Esophagus squamous epithelium (tissue), 5 donors: ENCODE measurements at regions not wholly inside any gene's neighbourhood (a gene's known extent, or its start where the extent isn't known, plus 50 kb on each side); places are given as distances from the start of the nearest gene placed in this dataset.

Source experiments
- DNase-seq: peaks from one replicate; lab custom pipeline; 2025; lab: John Stamatoyannopoulos, UW
- H3K27ac ChIP-seq, 4 donors: fragments of 200-600 bp; sonication (generic); one replicate each; pipeline ENCODE4 v1.5.1; 2016 to 2019; ENCODE audit warnings: mild to moderate bottlenecking in 1 of 4
- H3K27me3 ChIP-seq, 4 donors: fragments of 200-600 bp; sonication (generic); 1 replicate in 3 of 4; 2 replicates in 1 of 4; pipeline versions ENCODE4 v1.5.1 to v1.6.0; 2017 to 2021; ENCODE audit warnings: antibody characterized with exemption in 1 of 4
- H3K36me3 ChIP-seq, 3 donors: fragments of 200-600 bp; sonication (generic); one replicate each; pipeline ENCODE4 v1.5.1; 2016 to 2019
- H3K4me1 ChIP-seq, 3 donors: fragments of 200-600 bp; sonication (generic); one replicate each; pipeline ENCODE4 v1.5.1; 2017 to 2019
- H3K4me3 ChIP-seq, 4 donors: fragments of 200-600 bp; sonication (generic); 1 replicate in 3 of 4; 2 replicates in 1 of 4; pipeline ENCODE4 v1.5.1; 2016 to 2019; ENCODE audit warnings: mild to moderate bottlenecking in 2 of 4, moderate library complexity in 1 of 4
- H3K9me3 ChIP-seq, 3 donors: fragments of 200-600 bp; sonication (generic); one replicate each; pipeline ENCODE4 v1.5.1; 2016 to 2019
- CTCF ChIP-seq, 6 experiments: fragments of 450-650 bp in 4 of 6; fragments of 200-600 bp in 2 of 6; sonication (generic) in 2 of 6; IDR thresholded peaks; one replicate each; pipeline ENCODE4 v1.5.1; 2016 to 2019; ENCODE audit warnings: antibody characterized with exemption in 6 of 6, mild to moderate bottlenecking in 4 of 6, moderate library complexity in 4 of 6
- POLR2A ChIP-seq, 4 donors: fragments of 450-650 bp; IDR thresholded peaks; one replicate each; pipeline ENCODE4 v1.6.1; 2017; ENCODE audit warnings: antibody characterized with exemption in 4 of 4, mild to moderate bottlenecking in 4 of 4, moderate library complexity in 3 of 4
- WGBS, 2 donors: methylation state at CpG; one replicate each; pipeline ENCODE4 v1.1.5; 2018; 5-methylcytosine and 5-hydroxymethylcytosine counted together
- intact Hi-C: fragments of 100-400 bp; cut with DNase I; formaldehyde crosslinking; loops from one replicate; pipeline ENCODE4 v1.15.0; 2022
- donor health status: DM: yes; HTN: yes; CAD: no.

DNA sequence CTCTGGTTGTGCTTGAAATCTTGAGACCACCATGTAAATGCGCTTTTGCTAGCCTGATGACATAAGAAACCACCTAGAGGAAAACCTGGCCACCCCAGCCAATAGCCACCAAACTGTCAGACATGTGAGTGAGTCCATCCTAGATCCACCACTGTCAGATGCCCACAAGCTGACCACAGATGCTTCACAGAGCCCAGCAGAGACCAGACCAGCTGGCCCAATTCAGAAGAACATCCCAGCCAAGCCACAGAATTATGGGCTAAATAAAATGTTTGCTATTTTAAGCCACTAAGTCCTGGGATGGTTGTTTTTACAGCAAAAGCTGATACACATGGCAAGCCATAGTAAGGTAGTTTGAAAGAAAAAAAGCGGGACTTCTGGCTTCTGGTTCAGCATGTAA, 425.3 kb downstream of the KIF16B start:
- Histone ChIP-seq H3K4me3 (no peak overlapping the region), H3K27me3 (no peaks in the 10 kb centered on the region), H3K36me3 (no peaks in the 10 kb centered on the region), H3K4me1 (no peaks in the 10 kb centered on the region), H3K27ac (no peak overlapping the region), H3K9me3 (no peaks in the 10 kb centered on the region)
- 73 to 76% methylated on average over 2 of the region's 2 CpGs for WGBS, 2 donors
- DNase-seq, result no peak
- intact Hi-C loops, result no loop called here
- TF ChIP-seq CTCF (IDR thresholded peaks at IDR 0.05), result no peak
- no peak for TF ChIP-seq POLR2A (IDR thresholded peaks at IDR 0.05)

DNA sequence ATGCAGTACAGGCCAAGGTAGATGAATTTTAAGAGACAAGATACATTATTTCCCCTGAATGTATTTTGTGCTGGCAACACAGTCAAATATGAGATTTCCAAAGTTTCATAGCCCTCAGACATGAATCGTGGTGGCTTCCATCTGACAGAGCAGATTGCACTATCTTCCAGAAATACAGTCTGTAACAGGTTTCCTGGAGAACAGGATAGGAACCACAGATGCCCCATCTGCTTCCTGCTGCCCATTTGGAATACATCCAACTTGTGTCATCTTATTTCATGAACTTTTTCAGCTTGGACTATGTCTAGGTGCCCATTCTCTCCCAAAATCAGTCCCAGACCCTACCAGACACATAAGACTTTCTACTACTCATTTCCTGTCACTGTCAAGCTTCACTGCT, 426.0 kb downstream of the KIF16B start:
- no peaks in the 10 kb centered on the region for H3K9me3 ChIP-seq
- H3K36me3 ChIP-seq, result no peaks in the 10 kb centered on the region
- no peaks in the 10 kb centered on the region for H3K4me1 ChIP-seq
- WGBS, 2 donors, result 57 to 58% methylated on average over 1 of the region's 1 CpG
- H3K27me3 ChIP-seq, result no peaks in the 10 kb centered on the region
- TF ChIP-seq POLR2A (IDR thresholded peaks at IDR 0.05) (no peak), CTCF (IDR thresholded peaks at IDR 0.05) (no peak)
- H3K4me3 ChIP-seq, result no peak overlapping the region
- DNase-seq, result no peak
- intact Hi-C loops, result no loop called here
- H3K27ac ChIP-seq, result no peak overlapping the region

DNA sequence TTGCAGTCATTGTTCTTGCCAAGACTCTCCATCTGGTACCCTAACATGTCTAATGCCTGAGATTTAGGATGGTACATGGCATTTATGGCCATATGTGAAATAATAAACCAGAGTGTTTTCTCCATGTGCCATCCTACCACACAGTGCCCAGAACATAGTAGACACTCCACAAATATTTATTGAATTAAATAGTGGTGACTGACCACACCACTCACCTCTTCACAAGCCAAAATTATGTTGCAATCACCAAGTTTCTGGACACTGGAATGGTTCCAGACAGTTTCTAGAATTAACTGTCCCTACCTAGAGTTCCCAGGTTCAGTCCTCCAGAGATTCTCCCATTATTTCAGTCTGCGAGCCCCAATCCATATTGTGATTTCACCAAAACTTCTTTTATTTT, 427.3 kb downstream of the KIF16B start:
- Histone ChIP-seq H3K4me3 (no peak overlapping the region), H3K36me3 (no peaks in the 10 kb centered on the region), H3K4me1 (no peaks in the 10 kb centered on the region), H3K27me3 (no peaks in the 10 kb centered on the region), H3K27ac (no peak overlapping the region), H3K9me3 (no peaks in the 10 kb centered on the region)
- DNase-seq, result no peak
- intact Hi-C loops, result no loop called here
- TF ChIP-seq POLR2A (IDR thresholded peaks at IDR 0.05) (no peak), CTCF (IDR thresholded peaks at IDR 0.05) (no peak)
- 95 to 100% methylated on average over 1 of the region's 1 CpG for WGBS, 2 donors

GRCh38 chr20:16143596-16143995, 429.7 kb downstream of the KIF16B start:
- Histone ChIP-seq H3K27me3 (no peaks in the 10 kb centered on the region), H3K36me3 (no peaks in the 10 kb centered on the region), H3K4me3 (no peak overlapping the region), H3K9me3 (no peaks in the 10 kb centered on the region), H3K27ac (no peak overlapping the region), H3K4me1 (no peaks in the 10 kb centered on the region)
- DNase-seq, result no peak
- TF ChIP-seq POLR2A (IDR thresholded peaks at IDR 0.05), result no peak
- TF ChIP-seq CTCF (IDR thresholded peaks at IDR 0.05), result no peak
- intact Hi-C loops, result no loop called here
- 100% methylated on average over 1 of the region's 1 CpG; no CpG with 5 or more reads in 1 of the 2 donors for WGBS, 2 donors

GRCh38 chr20:16135630-16136029, 437.6 kb downstream of the KIF16B start:
- Histone ChIP-seq H3K27me3 (no peaks in the 10 kb centered on the region), H3K4me1 (no peaks in the 10 kb centered on the region), H3K36me3 (no peaks in the 10 kb centered on the region), H3K27ac (no peak overlapping the region), H3K9me3 (no peaks in the 10 kb centered on the region), H3K4me3 (no peak overlapping the region)
- TF ChIP-seq CTCF (IDR thresholded peaks at IDR 0.05) (no peak), POLR2A (IDR thresholded peaks at IDR 0.05) (no peak)
- WGBS, 2 donors, result 74 to 86% methylated on average over 5 of the region's 5 CpGs
- intact Hi-C loops, result no loop called here
- DNase-seq, result no peak
